ENCODE measurements at regions not wholly inside any gene's neighbourhood (a gene's known extent, or its start where the extent isn't known, plus 50 kb on each side); places are given as distances from the start of the nearest gene placed in this dataset.
A peak's percentile ranks its signal among the peaks of the same experiment; 100 is the strongest.
"Not testable (repeated sequence)": the region's sequence is repeated elsewhere in the genome, so short reads cannot be mapped to it uniquely, and the experiment has no call there.

- Mint-ChIP-seq H3K4me3 (peak overlapping the region; percentile 28), H3K4me1 (ENCODE audit: low read depth in 2 of 2) (peaks cover 32 to 40% of the 10 kb centered on the region in 2 donors), H3K27ac (peak overlapping the region; percentile 95 to 96), H3K9me3 (peaks cover 8% of the 10 kb centered on the region), H3K36me3 (peaks cover 16% of the 10 kb centered on the region), H3K27me3 (no peaks in the 10 kb centered on the region)
- ATAC-seq (no peak), DNase-seq (ENCODE audit: low spot score) (no peak)
These were observed 142.0 kb downstream of the MRPL39 start for GRCh38 chr21:25465263-25465662.

GRCh38 chr21:25464275-25464674 is 143.0 kb downstream of the MRPL39 start:
- Mint-ChIP-seq H3K4me3 (peak overlapping the region; percentile 71), H3K9me3 (peaks cover 8% of the 10 kb centered on the region), H3K4me1 (ENCODE audit: low read depth in 2 of 2) (peaks cover 38 to 50% of the 10 kb centered on the region in 2 donors), H3K27me3 (no peaks in the 10 kb centered on the region), H3K27ac (peak overlapping the region; percentile 95 to 96), H3K36me3 (peaks cover 21% of the 10 kb centered on the region)
- ATAC-seq (peak; percentile 77 to 89), DNase-seq (ENCODE audit: low spot score) (no peak)

DNA sequence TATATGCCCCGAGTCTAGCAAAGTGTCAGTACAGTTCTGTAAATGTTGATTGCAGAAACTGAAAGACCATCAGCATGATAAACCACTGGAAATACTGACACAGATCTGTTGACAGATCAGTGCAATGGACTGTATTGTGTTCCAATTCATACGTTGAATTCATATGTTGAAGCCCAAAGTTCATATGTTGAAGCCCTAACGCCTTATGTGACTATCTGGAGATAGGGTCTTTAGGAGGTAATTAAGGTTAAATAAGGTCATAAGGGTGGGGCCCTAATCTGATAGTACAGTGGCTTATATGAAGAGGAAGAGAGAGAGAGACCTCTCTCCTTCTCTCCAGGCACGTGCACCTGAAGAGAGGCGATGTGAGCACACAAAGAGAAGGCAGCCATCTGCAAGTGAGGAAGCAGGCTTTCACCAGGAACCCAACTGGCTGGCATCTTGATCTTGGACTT is 144.7 kb downstream of the MRPL39 start:
- H3K4me3 Mint-ChIP-seq: peak overlapping the region; percentile 53
- H3K27ac Mint-ChIP-seq: peak overlapping the region; percentile 85 to 96
- DNase-seq (ENCODE audit: low spot score) (no peak), ATAC-seq (peak; percentile 46 to 69)
- H3K36me3 Mint-ChIP-seq: peaks cover 21% of the 10 kb centered on the region
- H3K4me1 Mint-ChIP-seq (ENCODE audit: low read depth in 2 of 2): peaks cover 43 to 59% of the 10 kb centered on the region in 2 donors
- H3K9me3 Mint-ChIP-seq: peaks cover 8% of the 10 kb centered on the region
- H3K27me3 Mint-ChIP-seq: no peaks in the 10 kb centered on the region

DNA sequence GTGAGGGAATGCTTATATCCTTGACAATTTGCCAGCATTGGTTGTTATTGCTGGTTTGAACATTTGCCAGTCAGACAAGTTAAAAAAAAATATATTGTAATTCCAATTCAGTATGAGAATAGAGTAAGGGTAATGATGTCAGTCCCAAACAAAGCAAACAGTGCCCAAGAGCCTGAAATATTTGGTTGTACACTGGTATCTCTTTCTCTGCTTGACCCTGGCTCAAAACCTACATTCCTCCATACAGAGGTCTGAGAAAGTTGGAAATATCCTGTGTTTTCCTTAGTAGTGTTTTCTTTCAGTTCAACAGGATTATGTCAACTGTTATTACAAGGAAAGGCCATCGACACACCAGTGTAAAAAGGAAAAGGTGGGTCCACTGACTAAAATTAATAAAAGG is 145.6 kb downstream of the MRPL39 start:
- Mint-ChIP-seq H3K27ac (peak overlapping the region; percentile 96 to 97), H3K36me3 (peaks cover 16% of the 10 kb centered on the region), H3K9me3 (peaks cover 5% of the 10 kb centered on the region), H3K4me1 (ENCODE audit: low read depth in 2 of 2) (peaks cover 47 to 68% of the 10 kb centered on the region in 2 donors), H3K27me3 (no peaks in the 10 kb centered on the region), H3K4me3 (no peak overlapping the region)
- DNase-seq (ENCODE audit: low spot score) (no peak), ATAC-seq (no peak)

DNA sequence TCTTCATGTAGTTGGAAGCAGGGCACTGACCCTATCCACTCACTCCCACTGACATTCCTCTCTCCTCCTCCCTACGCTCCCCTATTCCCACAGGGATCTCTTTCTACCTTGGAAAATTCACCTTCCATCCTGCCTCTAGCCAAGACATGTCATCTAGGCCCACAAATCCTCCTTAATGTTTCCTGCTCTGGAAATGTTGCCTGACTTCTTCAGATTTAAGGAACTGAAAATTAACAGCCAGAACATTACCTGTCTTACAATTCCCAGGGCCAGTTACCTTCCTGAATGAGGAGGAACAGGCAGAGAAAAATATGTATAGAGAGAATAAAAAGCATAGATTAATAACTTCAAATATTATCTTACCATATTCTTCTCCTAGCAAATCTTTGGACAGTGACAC is 147.3 kb downstream of the MRPL39 start:
- peak overlapping the region; percentile 96 to 97 for H3K27ac Mint-ChIP-seq
- peaks cover under 1% of the 10 kb centered on the region for H3K9me3 Mint-ChIP-seq
- H3K4me3 Mint-ChIP-seq: peak overlapping the region; percentile 81
- peaks cover 6% of the 10 kb centered on the region for H3K36me3 Mint-ChIP-seq
- DNase-seq (ENCODE audit: low spot score) (no peak), ATAC-seq (no peak)
- H3K4me1 Mint-ChIP-seq (ENCODE audit: low read depth in 2 of 2): peaks cover 52 to 73% of the 10 kb centered on the region in 2 donors
- H3K27me3 Mint-ChIP-seq: no peaks in the 10 kb centered on the region

DNA sequence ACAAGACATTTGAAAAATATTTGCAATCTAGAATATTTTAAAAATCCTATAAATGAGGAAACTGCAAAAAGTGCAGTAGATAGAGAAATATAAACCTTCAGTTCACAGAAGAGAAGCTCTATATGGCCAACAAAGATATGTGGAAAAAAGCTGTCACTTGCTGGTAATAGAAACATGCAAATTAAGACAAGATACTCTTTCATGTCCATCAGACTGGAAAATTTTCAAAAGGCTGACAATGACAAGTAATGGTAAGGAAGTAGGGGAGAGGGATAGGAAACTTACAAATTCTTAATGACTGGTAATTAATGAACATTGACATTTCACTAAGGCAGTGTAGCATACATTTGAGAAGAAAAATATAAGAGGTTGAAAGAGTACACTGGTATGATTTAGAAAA is 147.9 kb downstream of the MRPL39 start:
- Mint-ChIP-seq H3K9me3 (no peaks in the 10 kb centered on the region), H3K27ac (peak overlapping the region; percentile 96 to 97), H3K4me3 (peak overlapping the region; percentile 10), H3K4me1 (ENCODE audit: low read depth in 2 of 2) (peaks cover 50 to 68% of the 10 kb centered on the region in 2 donors), H3K27me3 (no peaks in the 10 kb centered on the region), H3K36me3 (peaks cover 6% of the 10 kb centered on the region)
- DNase-seq (ENCODE audit: low spot score): no peak
- no peak for ATAC-seq

DNA sequence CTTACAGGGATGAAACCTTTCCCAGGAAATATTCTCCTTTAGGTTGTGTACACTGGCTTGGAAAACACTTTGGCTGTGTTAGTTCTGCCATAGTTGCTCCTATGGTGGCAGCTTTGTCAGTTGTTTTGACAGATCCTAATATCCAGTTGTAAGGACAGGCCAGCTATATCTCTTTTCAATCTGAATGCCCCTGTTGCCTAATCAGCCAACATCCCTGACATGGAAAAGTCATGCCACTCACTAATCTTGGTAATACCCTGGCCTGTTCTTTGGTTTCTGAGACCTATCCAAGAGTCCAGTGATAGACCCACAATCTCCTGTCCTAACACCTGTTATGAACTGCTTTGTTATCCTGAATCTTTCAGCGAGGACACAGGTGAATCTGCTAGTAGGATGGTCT is 148.8 kb downstream of the MRPL39 start:
- H3K27me3 Mint-ChIP-seq: no peaks in the 10 kb centered on the region
- ATAC-seq: no peak
- DNase-seq (ENCODE audit: low spot score): no peak
- H3K36me3 Mint-ChIP-seq: peaks cover 6% of the 10 kb centered on the region
- no peaks in the 10 kb centered on the region for H3K9me3 Mint-ChIP-seq
- H3K4me3 Mint-ChIP-seq: peak overlapping the region; percentile 47
- peaks cover 49 to 59% of the 10 kb centered on the region in 2 donors for H3K4me1 Mint-ChIP-seq (ENCODE audit: low read depth in 2 of 2)
- H3K27ac Mint-ChIP-seq: peak overlapping the region; percentile 96 to 97

GRCh38 chr21:25457946-25458345 is 149.3 kb downstream of the MRPL39 start:
- ATAC-seq: no peak
- Mint-ChIP-seq H3K4me3 (no peak overlapping the region), H3K9me3 (no peaks in the 10 kb centered on the region), H3K4me1 (ENCODE audit: low read depth in 2 of 2) (peaks cover 52 to 63% of the 10 kb centered on the region in 2 donors), H3K27me3 (no peaks in the 10 kb centered on the region), H3K27ac (peak overlapping the region; percentile 96 to 97), H3K36me3 (peaks cover 6% of the 10 kb centered on the region)
- DNase-seq (ENCODE audit: low spot score): no peak

DNA sequence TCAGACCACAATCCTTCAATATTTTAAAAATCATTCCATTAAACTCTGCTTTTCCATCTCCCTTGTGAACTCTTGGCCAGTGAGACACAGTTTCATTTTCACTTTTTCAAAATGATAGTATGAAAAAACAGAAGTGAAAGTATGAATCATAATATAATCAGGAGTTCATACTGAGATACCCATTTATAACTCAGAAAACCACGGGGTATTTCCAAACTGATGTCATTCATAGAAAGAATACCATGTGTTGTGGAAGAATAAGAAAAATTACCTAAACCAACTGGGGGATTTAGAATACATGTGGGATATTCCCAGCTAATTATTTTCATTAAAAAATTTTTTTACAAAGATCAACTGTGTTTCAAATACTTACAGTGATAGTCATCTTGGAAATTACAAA is 149.9 kb downstream of the MRPL39 start:
- no peaks in the 10 kb centered on the region for H3K9me3 Mint-ChIP-seq
- peaks cover 51 to 58% of the 10 kb centered on the region in 2 donors for H3K4me1 Mint-ChIP-seq (ENCODE audit: low read depth in 2 of 2)
- H3K27ac Mint-ChIP-seq: peak overlapping the region; percentile 96 to 97
- ATAC-seq (peak; percentile 76 to 83), DNase-seq (ENCODE audit: low spot score) (no peak)
- H3K36me3 Mint-ChIP-seq: peaks cover 6% of the 10 kb centered on the region
- peak overlapping the region; percentile 85 for H3K4me3 Mint-ChIP-seq
- H3K27me3 Mint-ChIP-seq: no peaks in the 10 kb centered on the region

DNA sequence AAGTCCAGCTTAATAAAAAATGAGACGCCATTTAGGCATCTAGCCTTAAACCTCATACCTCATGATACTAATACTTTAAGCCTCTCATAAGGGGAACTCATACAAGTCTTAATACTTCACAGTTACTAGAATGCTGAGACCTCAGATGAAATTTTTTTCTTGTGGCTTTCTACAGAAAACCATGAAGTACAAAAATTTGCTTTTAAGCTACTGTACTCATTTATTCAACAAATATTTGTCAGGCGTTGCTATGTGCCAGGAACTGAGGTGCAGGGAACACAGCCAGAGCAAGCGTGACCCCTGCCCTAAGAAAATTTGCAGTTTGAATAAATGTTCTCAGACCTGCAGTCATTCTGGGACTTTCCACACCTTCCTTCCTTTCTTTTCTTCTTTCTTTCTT is 150.6 kb downstream of the MRPL39 start:
- Mint-ChIP-seq H3K4me1 (ENCODE audit: low read depth in 2 of 2) (peaks cover 56 to 57% of the 10 kb centered on the region in 2 donors), H3K36me3 (peaks cover 6% of the 10 kb centered on the region), H3K27ac (peak overlapping the region; percentile 96 to 97), H3K27me3 (no peaks in the 10 kb centered on the region), H3K9me3 (no peaks in the 10 kb centered on the region), H3K4me3 (peak overlapping the region; percentile 85)
- ATAC-seq (peak; percentile 82 to 87), DNase-seq (ENCODE audit: low spot score) (peak; percentile 63)

DNA sequence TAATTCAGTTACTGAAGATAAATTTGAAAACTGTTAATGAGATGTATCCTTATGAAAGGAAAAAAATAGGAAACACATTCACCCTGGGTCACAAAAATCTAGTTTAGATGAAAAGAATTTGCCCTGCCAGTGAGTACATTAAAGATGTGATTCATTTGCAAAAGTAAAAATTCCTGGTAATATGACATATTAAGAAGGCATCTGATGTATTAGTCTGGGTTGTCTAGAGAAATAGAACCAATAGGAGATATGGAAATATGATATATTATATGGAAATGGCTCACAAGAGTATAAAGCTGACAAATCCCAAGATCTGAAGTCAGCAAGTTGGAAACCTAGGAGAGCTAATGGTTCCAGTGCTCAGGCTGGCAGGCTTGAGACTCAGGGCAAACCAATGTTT is 153.8 kb downstream of the MRPL39 start:
- DNase-seq (ENCODE audit: low spot score) (no peak), ATAC-seq (no peak)
- H3K4me1 Mint-ChIP-seq (ENCODE audit: low read depth in 2 of 2): peaks cover 28 to 44% of the 10 kb centered on the region in 2 donors
- H3K9me3 Mint-ChIP-seq: no peaks in the 10 kb centered on the region
- H3K27me3 Mint-ChIP-seq: no peaks in the 10 kb centered on the region
- H3K36me3 Mint-ChIP-seq: no peaks in the 10 kb centered on the region
- H3K27ac Mint-ChIP-seq: peak overlapping the region; percentile 7 to 97
- H3K4me3 Mint-ChIP-seq: no peak overlapping the region

- Mint-ChIP-seq H3K36me3 (peaks cover 5% of the 10 kb centered on the region), H3K9me3 (no peaks in the 10 kb centered on the region), H3K4me1 (ENCODE audit: low read depth in 2 of 2) (peaks cover 5 to 30% of the 10 kb centered on the region in 2 donors), H3K27ac (no peak overlapping the region), H3K27me3 (no peaks in the 10 kb centered on the region), H3K4me3 (no peak overlapping the region)
- no peak for DNase-seq (ENCODE audit: low spot score)
- ATAC-seq: no peak
These were observed 157.3 kb downstream of the MRPL39 start for GRCh38 chr21:25449950-25450349.

- DNase-seq (ENCODE audit: low spot score) (no peak), ATAC-seq (no peak)
- peaks cover 21% of the 10 kb centered on the region for H3K36me3 Mint-ChIP-seq
- no peaks in the 10 kb centered on the region for H3K4me1 Mint-ChIP-seq (ENCODE audit: low read depth in 2 of 2)
- H3K4me3 Mint-ChIP-seq: no peak overlapping the region
- H3K27ac Mint-ChIP-seq: no peak overlapping the region
- H3K27me3 Mint-ChIP-seq: no peaks in the 10 kb centered on the region
- H3K9me3 Mint-ChIP-seq: peaks cover 6% of the 10 kb centered on the region
These were observed 165.4 kb downstream of the MRPL39 start for GRCh38 chr21:25441835-25442234.

- H3K4me3 Mint-ChIP-seq; H3K27ac Mint-ChIP-seq; DNase-seq (ENCODE audit: low spot score); H3K27me3 Mint-ChIP-seq; ATAC-seq: not testable (repeated sequence)
- Mint-ChIP-seq H3K36me3 (peaks cover 23% of the 10 kb centered on the region), H3K4me1 (ENCODE audit: low read depth in 2 of 2) (peaks cover 0 to 12% of the 10 kb centered on the region in 2 donors), H3K9me3 (peaks cover 12% of the 10 kb centered on the region)
These were observed 169.8 kb downstream of the MRPL39 start for GRCh38 chr21:25437465-25437864.

GRCh38 chr21:25428537-25428936 is 178.7 kb downstream of the MRPL39 start:
- ATAC-seq: peak; percentile 89 to 91

More at GRCh38 chr21:25428537-25428936, 178.7 kb downstream of the MRPL39 start:
- Mint-ChIP-seq H3K27ac (peak overlapping the region; percentile 2 to 19), H3K4me3 (peak overlapping the region; percentile 59), H3K9me3 (peaks cover 6% of the 10 kb centered on the region), H3K36me3 (peaks cover 12% of the 10 kb centered on the region), H3K27me3 (peaks cover 2 to 11% of the 10 kb centered on the region in 2 donors), H3K4me1 (ENCODE audit: low read depth in 2 of 2) (peaks cover 29 to 47% of the 10 kb centered on the region in 2 donors)
- DNase-seq (ENCODE audit: low spot score): no peak
